PFSK-1 (cell line): ENCODE measurements at regions not wholly inside any gene's neighbourhood (a gene's known extent, or its start where the extent isn't known, plus 50 kb on each side); places are given as distances from the start of the nearest gene placed in this dataset.

ENCODE experiments used
- SIN3A ChIP-seq: IDR thresholded peaks from 2 replicates; pipeline ENCODE4 v1.6.1; 2012; ENCODE audit warnings: mild to moderate bottlenecking, low read length, moderate library complexity, borderline replicate concordance; ENCODE audit not compliant: insufficient read depth
- TF ChIP-seq, protein P1 (sequence below), 2 experiments: IDR thresholded peaks; 2 replicates each; pipeline versions ENCODE4 v1.6.1 to v1.8.0; 2011 to 2012; ENCODE audit warnings: low read depth in 2 of 2, low read length in 2 of 2, control low read depth in 1 of 2, inconsistent platforms in 1 of 2, mild to moderate bottlenecking in 1 of 2, moderate library complexity in 1 of 2; ENCODE audit not compliant: insufficient read depth in 1 of 2

- TF ChIP-seq SIN3A: no peak
- TF ChIP-seq, protein P1, sequence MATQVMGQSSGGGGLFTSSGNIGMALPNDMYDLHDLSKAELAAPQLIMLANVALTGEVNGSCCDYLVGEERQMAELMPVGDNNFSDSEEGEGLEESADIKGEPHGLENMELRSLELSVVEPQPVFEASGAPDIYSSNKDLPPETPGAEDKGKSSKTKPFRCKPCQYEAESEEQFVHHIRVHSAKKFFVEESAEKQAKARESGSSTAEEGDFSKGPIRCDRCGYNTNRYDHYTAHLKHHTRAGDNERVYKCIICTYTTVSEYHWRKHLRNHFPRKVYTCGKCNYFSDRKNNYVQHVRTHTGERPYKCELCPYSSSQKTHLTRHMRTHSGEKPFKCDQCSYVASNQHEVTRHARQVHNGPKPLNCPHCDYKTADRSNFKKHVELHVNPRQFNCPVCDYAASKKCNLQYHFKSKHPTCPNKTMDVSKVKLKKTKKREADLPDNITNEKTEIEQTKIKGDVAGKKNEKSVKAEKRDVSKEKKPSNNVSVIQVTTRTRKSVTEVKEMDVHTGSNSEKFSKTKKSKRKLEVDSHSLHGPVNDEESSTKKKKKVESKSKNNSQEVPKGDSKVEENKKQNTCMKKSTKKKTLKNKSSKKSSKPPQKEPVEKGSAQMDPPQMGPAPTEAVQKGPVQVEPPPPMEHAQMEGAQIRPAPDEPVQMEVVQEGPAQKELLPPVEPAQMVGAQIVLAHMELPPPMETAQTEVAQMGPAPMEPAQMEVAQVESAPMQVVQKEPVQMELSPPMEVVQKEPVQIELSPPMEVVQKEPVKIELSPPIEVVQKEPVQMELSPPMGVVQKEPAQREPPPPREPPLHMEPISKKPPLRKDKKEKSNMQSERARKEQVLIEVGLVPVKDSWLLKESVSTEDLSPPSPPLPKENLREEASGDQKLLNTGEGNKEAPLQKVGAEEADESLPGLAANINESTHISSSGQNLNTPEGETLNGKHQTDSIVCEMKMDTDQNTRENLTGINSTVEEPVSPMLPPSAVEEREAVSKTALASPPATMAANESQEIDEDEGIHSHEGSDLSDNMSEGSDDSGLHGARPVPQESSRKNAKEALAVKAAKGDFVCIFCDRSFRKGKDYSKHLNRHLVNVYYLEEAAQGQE (IDR thresholded peaks at IDR 0.05; ENCODE audit: insufficient read depth in 1 of 2, low read depth in 2 of 2, low read length in 2 of 2): no peak
Measured at GRCh38 chr6:156061465-156061864, 605.8 kb upstream of the NOX3 start.
